ENCODE measurements at regions not wholly inside any gene's neighbourhood (a gene's known extent, or its start where the extent isn't known, plus 50 kb on each side); places are given as distances from the start of the nearest gene placed in this dataset.

GRCh38 chr3:144308396-144308795 is 336.8 kb downstream of the DIPK2A start:
- H3K4me3 ChIP-seq (ENCODE audit: low read length): no peak overlapping the region
- DNase-seq (ENCODE audit: low read depth): no peak
- TF ChIP-seq, protein P1, sequence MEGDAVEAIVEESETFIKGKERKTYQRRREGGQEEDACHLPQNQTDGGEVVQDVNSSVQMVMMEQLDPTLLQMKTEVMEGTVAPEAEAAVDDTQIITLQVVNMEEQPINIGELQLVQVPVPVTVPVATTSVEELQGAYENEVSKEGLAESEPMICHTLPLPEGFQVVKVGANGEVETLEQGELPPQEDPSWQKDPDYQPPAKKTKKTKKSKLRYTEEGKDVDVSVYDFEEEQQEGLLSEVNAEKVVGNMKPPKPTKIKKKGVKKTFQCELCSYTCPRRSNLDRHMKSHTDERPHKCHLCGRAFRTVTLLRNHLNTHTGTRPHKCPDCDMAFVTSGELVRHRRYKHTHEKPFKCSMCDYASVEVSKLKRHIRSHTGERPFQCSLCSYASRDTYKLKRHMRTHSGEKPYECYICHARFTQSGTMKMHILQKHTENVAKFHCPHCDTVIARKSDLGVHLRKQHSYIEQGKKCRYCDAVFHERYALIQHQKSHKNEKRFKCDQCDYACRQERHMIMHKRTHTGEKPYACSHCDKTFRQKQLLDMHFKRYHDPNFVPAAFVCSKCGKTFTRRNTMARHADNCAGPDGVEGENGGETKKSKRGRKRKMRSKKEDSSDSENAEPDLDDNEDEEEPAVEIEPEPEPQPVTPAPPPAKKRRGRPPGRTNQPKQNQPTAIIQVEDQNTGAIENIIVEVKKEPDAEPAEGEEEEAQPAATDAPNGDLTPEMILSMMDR (conservative IDR thresholded peaks at IDR 0.05; ENCODE audit: low read length): no peak

- DNase-seq (ENCODE audit: low read depth): no peak
- no peak overlapping the region for H3K4me3 ChIP-seq (ENCODE audit: low read length)
- TF ChIP-seq, protein P1 (conservative IDR thresholded peaks at IDR 0.05; ENCODE audit: low read length): no peak
These were observed 341.1 kb downstream of the DIPK2A start for GRCh38 chr3:144312702-144313101.

DNA sequence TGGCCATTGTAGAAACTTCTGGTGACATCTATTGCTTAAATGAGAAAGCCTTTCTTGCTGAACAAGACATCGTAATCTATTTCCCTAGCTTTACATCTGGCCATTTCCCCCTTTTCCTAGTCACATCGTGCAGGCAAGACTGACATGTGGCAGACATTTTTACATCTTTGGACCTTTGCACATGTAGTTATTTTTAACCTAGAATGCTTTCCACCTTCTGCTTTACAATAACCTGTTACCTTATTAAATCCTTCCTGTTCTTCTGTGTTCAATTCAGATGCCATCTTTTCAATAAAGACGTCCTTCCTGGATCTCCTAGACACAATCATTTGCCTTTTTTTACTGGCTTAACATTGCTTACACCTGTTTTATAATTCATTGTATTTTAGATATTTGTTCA is 343.3 kb downstream of the DIPK2A start:
- TF ChIP-seq, protein P1 (conservative IDR thresholded peaks at IDR 0.05; ENCODE audit: low read length): no peak
- H3K4me3 ChIP-seq (ENCODE audit: low read length): no peak overlapping the region
- no peak for DNase-seq (ENCODE audit: low read depth)

- no peak for DNase-seq (ENCODE audit: low read depth)
- TF ChIP-seq, protein P1 (conservative IDR thresholded peaks at IDR 0.05; ENCODE audit: low read length): no peak
- no peak overlapping the region for H3K4me3 ChIP-seq (ENCODE audit: low read length)
These were observed 346.3 kb downstream of the DIPK2A start for GRCh38 chr3:144317961-144318360.

- no peak for DNase-seq (ENCODE audit: low read depth)
- H3K4me3 ChIP-seq (ENCODE audit: low read length): no peak overlapping the region
- TF ChIP-seq, protein P1 (conservative IDR thresholded peaks at IDR 0.05; ENCODE audit: low read length): no peak
These were observed 352.5 kb downstream of the DIPK2A start for GRCh38 chr3:144324076-144324475.

GRCh38 chr3:144332868-144333267 is 361.2 kb downstream of the DIPK2A start:
- H3K4me3 ChIP-seq (ENCODE audit: low read length): no peak overlapping the region
- DNase-seq (ENCODE audit: low read depth): no peak
- TF ChIP-seq, protein P1 (conservative IDR thresholded peaks at IDR 0.05; ENCODE audit: low read length): no peak

DNA sequence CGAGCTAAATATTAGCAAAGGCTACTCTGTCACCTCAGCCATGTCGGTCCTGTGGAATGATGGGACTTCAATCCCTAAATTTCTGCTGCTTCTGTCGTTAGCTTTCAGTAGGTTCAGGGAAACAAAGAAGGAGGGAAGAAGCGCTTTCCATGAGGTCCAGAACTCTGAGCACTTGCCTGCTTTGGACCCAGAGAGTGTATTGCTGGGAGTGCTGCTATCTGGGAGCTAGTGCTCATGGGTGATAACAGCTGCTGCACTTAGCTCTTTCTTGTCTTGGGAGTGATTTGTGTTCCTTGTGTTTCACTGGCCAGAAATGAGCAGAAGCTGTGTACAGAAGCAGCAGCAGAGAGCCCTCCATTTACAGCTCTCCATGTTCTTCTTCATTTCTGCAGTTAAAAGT is 369.8 kb downstream of the DIPK2A start:
- no peak overlapping the region for H3K4me3 ChIP-seq (ENCODE audit: low read length)
- TF ChIP-seq, protein P1 (conservative IDR thresholded peaks at IDR 0.05; ENCODE audit: low read length): no peak
- DNase-seq (ENCODE audit: low read depth): no peak
